ENCODE measurements at regions not wholly inside any gene's neighbourhood (a gene's known extent, or its start where the extent isn't known, plus 50 kb on each side); places are given as distances from the start of the nearest gene placed in this dataset.
A peak's percentile ranks its signal among the peaks of the same experiment; 100 is the strongest.

DNA sequence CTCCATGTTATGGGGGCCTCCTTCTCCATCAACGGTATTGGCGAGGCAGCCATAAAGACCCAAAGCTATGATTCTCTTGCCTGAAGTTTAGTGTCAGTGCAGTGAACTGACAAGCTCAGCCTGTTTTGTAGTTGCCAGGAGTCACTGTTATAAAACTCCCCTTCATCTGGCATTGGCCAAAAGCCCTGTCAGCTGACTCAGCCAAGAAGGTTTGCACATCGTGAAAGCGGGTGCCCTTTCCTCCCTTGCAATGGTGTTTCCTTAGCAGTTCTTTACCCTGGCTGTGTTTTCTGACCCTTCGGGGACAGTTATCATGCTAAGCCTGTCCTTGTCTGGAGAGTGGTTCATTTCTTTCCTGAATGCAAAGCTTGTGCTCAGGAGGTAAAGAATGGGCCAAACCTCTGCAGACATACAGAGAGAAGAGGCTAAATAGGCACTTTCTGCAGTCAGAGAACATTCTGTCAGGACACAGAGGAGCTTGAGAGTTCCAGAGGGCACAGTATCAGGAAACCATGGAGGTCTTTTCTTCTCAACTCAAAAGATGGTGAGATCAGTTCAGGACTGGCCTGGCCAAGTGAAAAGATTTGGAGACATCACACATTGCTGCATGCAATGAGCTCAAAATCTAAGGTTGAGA, 414.2 kb downstream of the ZNF521 start:
- Histone ChIP-seq H3K4me3 (ENCODE audit: insufficient read depth, low read depth, low read length) (no peak overlapping the region), H3K36me3 (replicated peaks; ENCODE audit: control insufficient read depth, insufficient read depth, low read length) (no peaks in the 10 kb centered on the region)
- no peak for DNase-seq

DNA sequence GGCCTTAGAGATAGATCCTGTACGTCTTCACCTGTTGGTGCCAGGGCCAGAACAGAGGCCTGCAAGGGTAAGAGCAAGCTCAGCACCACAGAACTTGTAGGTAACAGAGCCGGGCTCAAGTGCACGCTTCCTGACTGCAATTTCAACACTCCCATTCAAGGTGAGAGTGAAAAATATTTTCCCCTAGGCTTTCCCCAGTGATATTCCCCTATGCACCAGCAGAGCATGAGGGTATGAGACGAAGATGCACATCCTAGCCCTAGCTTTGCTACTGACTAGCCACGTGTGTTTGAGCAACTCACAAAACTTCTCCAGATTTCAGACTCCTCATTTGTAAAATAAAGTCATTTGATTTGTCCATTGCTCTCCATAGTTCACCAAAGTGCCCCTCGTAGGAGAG, 411.6 kb downstream of the ZNF521 start:
- no peak overlapping the region for H3K4me3 ChIP-seq (ENCODE audit: insufficient read depth, low read depth, low read length)
- no peak for DNase-seq
- H3K36me3 ChIP-seq (replicated peaks; ENCODE audit: control insufficient read depth, insufficient read depth, low read length): no peaks in the 10 kb centered on the region
- no peaks in the 10 kb centered on the region; the same call in none of the 2 replicates for H3K27me3 ChIP-seq (ENCODE audit: control insufficient read depth, insufficient read depth, low read length)

More for the DNA sequence above, 414.2 kb downstream of the ZNF521 start:
- no peaks in the 10 kb centered on the region; the same call in none of the 2 replicates for H3K27me3 ChIP-seq (ENCODE audit: control insufficient read depth, insufficient read depth, low read length)

DNA sequence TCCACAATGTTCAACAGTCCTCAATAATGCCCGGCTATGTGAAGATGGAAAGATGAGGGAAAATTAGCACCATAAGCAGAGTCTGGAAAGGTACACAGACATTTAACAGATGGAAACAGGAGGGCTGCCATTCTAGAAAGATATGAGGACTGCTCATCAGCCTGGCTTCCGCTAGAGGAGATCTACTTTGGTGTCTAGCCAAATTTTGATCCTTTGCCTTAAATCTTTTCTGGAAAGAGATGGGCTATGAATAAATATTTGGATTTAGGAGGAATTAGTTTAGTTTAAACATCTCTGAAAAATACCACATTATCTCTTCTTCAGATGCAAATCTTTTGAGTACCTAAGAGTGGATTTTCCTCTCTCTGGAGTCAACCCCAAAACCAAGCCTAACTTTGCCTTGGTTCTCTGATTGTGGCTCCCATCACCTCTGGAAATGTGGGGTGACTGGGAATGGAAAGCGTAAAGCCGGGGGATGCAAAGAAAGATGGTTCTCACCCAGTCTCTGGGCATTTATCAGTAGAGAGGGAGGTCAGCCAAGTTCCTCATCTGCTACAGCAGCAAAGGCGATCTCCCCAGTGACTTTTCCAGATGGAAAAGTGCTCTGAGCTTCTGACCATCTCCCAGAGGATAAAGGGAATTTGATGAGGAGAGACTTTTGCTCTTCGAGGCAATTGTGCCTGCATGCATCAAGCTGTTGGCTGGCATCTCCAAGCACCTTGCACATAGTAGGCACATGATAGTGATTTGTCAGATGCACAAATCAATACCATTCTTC, 410.6 kb downstream of the ZNF521 start:
- H3K36me3 ChIP-seq (replicated peaks; ENCODE audit: control insufficient read depth, insufficient read depth, low read length): no peaks in the 10 kb centered on the region
- no peak overlapping the region for H3K4me3 ChIP-seq (ENCODE audit: insufficient read depth, low read depth, low read length)
- no peaks in the 10 kb centered on the region; the same call in none of the 2 replicates for H3K27me3 ChIP-seq (ENCODE audit: control insufficient read depth, insufficient read depth, low read length)
- DNase-seq: no peak

DNA sequence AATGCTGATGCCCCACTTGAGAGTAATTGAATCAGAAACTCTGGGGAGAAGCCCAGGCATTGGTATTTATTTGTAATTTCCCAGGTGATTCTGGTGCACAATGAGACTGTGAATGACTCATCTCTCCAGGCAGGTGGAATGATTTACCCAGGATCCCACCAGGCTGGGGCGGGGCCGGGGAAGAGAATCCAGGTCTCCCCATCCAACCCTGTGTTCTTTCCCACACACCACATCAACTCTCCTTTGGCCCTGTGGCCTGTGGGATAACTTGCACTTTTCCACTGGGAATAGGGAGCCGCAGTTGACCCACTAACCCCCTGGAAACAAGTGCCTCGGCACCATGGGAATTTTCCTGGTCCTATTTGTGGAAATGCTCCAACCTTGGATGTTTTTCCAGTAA, 409.8 kb downstream of the ZNF521 start:
- no peak for DNase-seq

DNA sequence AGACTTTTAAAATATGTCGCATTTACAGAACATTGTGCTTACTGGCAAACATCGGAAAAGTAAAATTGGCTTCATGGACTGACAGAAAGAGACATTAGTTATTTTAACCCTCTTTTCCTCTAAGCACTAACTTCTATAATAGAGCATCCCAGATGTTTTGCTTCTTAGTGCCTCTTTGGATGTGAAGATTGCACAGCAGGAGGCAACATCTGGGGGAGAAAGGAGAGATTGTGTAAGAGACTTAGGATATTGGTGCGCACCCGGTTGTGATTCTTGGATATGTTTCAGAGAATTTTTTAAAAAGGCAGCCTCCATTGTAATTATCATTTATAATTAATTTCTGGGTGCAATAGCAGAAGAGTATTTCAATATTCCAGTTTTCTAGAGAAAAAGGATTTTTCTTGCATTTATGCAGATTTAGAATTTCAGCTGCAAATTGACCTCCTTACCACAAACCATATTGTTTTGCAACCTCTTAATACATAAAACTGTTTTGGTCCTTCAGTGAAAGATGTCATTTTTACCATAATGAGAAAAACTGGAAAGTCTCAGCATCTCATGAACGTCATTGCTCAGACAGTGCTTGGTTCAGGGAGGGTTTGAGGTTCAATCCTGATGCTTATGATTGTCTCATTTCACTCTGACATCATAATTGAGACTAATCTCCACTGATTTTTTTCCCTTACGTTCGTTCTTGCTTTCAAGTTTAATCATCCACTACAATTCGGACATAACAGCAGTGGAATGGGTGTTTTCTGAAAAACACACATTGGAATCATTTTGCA, 404.3 kb downstream of the ZNF521 start:
- no peaks in the 10 kb centered on the region; the same call in 1 of the 2 replicates for H3K27me3 ChIP-seq (ENCODE audit: control insufficient read depth, insufficient read depth, low read length)
- H3K36me3 ChIP-seq (replicated peaks; ENCODE audit: control insufficient read depth, insufficient read depth, low read length): no peaks in the 10 kb centered on the region

More for the DNA sequence above, 409.8 kb downstream of the ZNF521 start:
- no peaks in the 10 kb centered on the region; the same call in none of the 2 replicates for H3K27me3 ChIP-seq (ENCODE audit: control insufficient read depth, insufficient read depth, low read length)
- no peak overlapping the region for H3K4me3 ChIP-seq (ENCODE audit: insufficient read depth, low read depth, low read length)
- H3K36me3 ChIP-seq (replicated peaks; ENCODE audit: control insufficient read depth, insufficient read depth, low read length): no peaks in the 10 kb centered on the region

DNA sequence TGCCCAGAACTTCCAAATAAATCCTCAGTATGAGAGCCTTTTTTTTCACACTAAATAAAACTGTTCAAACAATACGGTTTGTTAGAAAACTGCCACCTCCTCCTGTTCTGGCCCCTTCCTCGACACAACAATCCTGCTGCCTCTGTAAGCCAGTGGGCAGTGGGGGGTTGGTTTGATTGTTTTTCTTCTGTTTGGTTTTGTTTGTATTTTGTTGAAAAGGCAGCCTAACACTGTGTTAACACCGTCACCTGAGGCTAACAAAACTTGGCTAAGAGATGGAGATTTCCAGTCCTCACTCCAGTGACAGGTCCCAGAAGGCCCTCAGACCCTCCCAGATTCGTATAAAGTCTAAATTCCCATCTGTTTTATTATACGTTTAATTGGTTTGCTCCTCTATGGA, 402.1 kb downstream of the ZNF521 start:
- no peaks in the 10 kb centered on the region for H3K36me3 ChIP-seq (replicated peaks; ENCODE audit: control insufficient read depth, insufficient read depth, low read length)
- no peak overlapping the region for H3K4me3 ChIP-seq (ENCODE audit: insufficient read depth, low read depth, low read length)
- peak; percentile 2 for DNase-seq
- no peaks in the 10 kb centered on the region; the same call in 1 of the 2 replicates for H3K27me3 ChIP-seq (ENCODE audit: control insufficient read depth, insufficient read depth, low read length)

More for the DNA sequence above, 404.3 kb downstream of the ZNF521 start:
- H3K4me3 ChIP-seq (ENCODE audit: insufficient read depth, low read depth, low read length): no peak overlapping the region
- DNase-seq: no peak

DNA sequence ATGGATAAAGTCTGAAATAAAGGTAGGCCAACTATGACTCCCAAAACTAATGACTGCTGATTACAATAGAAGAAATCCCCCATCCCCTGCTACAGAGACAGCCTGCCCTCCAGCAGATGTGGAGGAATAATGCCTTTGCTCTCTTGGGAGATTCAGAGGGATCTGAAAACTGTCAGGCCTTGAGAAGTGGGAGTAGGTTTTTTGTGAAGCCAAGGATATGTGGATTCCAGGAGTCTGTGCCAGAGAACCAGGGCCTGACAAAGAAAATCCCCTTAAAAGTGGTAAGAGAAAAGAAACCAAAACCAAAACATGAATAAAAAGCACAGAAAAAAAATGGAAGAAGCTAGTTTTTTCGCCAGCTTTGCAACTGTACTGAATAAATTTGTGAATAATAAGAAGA, 397.6 kb downstream of the ZNF521 start:
- H3K27me3 ChIP-seq (ENCODE audit: control insufficient read depth, insufficient read depth, low read length): no peaks in the 10 kb centered on the region; the same call in 1 of the 2 replicates
- H3K36me3 ChIP-seq (replicated peaks; ENCODE audit: control insufficient read depth, insufficient read depth, low read length): no peaks in the 10 kb centered on the region
- DNase-seq: no peak
- no peak overlapping the region for H3K4me3 ChIP-seq (ENCODE audit: insufficient read depth, low read depth, low read length)

DNA sequence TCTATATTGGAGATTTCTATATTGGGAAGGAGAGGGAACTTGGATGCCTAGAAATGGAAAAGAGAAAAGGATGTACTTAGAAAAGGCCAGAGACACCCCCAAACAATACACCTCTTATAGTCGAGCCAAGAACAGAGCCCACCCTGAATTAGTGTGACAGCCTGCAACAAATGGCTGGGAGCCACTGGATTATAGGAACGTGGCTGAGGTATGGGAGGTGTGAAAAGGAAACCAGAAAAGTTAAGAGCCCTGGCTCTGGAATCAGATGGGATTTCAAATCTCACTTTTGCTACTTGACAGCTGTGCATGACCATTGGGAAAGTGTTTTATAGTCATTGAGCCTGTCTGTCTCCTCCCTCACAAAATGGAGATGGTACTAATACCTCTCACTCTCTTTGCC, 394.0 kb downstream of the ZNF521 start:
- no peak for DNase-seq
- Histone ChIP-seq H3K36me3 (replicated peaks; ENCODE audit: control insufficient read depth, insufficient read depth, low read length) (no peaks in the 10 kb centered on the region), H3K27me3 (ENCODE audit: control insufficient read depth, insufficient read depth, low read length) (no peaks in the 10 kb centered on the region), H3K4me3 (ENCODE audit: insufficient read depth, low read depth, low read length) (no peak overlapping the region)

DNA sequence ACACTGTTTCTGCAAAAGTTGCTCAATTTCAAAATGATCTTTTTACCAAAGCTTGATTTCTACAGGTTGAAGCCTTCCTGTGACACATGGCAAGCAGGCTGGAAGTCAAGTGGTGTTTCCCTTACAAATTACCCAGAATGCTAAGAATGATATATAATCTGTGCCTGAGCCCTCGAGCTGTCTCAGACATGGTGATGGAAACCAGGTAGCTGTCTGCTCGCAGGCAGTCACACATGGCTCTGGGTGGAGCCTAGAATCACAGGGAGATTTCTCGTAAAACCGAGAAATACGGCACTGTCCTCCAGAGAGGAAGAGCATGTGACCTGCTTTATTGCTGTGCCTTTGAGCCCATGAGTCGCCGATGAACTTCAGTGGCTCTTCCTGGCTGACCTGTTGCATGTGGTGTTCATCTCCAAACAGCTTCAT, 392.9 kb downstream of the ZNF521 start:
- DNase-seq: no peak
- Histone ChIP-seq H3K27me3 (ENCODE audit: control insufficient read depth, insufficient read depth, low read length) (no peaks in the 10 kb centered on the region), H3K4me3 (ENCODE audit: insufficient read depth, low read depth, low read length) (no peak overlapping the region), H3K36me3 (replicated peaks; ENCODE audit: control insufficient read depth, insufficient read depth, low read length) (no peaks in the 10 kb centered on the region)

DNA sequence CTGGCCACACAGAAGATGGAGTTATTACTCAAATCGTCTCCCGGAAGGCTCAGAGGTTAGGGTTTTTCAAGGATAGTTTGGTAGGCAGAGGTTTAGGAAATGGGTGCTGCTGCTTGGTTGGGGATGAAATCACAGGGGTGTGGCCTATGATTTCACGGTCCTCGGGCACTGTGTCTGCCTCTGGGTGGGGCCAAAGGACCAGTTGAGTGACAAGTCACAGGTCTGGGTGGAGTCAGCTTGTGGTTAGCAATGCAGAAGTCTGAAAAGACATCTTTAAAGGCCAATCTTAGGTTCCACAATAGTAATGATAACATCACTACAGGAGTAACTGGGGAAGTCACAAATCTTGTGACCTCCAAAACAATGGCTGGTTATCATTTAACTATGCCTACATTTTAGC, 387.8 kb downstream of the ZNF521 start:
- no peak overlapping the region for H3K4me3 ChIP-seq (ENCODE audit: insufficient read depth, low read depth, low read length)
- H3K36me3 ChIP-seq (replicated peaks; ENCODE audit: control insufficient read depth, insufficient read depth, low read length): no peaks in the 10 kb centered on the region
- no peak for DNase-seq
- no peaks in the 10 kb centered on the region for H3K27me3 ChIP-seq (ENCODE audit: control insufficient read depth, insufficient read depth, low read length)

DNA sequence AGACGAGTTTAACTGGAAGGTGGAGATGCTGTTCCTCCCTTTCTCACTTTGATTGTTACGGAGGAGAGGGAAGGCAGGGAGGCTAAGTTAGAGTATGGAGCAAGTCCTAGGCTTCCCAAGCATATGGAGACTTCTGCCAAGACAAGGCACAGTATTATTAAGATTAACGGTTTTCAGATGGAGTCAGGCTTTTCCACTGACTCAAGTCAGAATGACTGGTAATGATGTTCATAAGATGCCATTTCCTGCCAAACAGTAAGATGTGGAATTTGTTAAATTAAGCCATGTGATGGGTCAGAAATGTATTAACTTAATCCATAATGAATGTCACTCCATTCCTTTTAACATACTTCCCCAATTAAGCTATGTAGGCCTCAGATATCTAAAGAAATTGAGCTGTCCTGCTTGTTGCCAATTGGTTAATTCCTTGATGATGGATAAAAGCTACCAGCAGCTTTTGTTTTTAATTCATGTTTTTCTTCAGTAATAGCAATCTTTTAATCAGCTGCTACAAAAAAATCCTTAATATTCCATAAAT, 383.7 kb downstream of the ZNF521 start:
- Histone ChIP-seq H3K36me3 (replicated peaks; ENCODE audit: control insufficient read depth, insufficient read depth, low read length) (no peaks in the 10 kb centered on the region), H3K27me3 (ENCODE audit: control insufficient read depth, insufficient read depth, low read length) (no peaks in the 10 kb centered on the region), H3K4me3 (ENCODE audit: insufficient read depth, low read depth, low read length) (no peak overlapping the region)
- DNase-seq: no peak

DNA sequence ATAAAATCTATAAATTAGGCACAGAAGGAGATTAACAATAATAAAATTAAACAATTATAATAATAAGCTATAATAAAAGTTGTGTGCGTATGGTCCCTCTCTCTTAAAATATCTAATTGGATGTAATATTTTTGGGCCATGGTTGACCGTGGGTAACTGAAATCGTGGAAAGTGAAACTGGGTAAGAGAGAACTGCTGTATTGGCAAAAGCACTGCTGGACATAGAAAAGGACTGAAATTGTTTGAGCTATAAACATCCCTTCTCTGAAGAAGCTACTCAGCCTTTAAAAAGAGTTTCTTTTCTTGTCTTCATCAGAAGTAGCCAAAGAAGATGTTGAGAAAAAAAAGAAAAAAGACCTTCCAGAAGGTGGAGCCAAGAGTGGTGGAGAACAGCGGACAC, 379.4 kb downstream of the ZNF521 start:
- Histone ChIP-seq H3K36me3 (replicated peaks; ENCODE audit: control insufficient read depth, insufficient read depth, low read length) (no peaks in the 10 kb centered on the region), H3K4me3 (ENCODE audit: insufficient read depth, low read depth, low read length) (no peak overlapping the region), H3K27me3 (ENCODE audit: control insufficient read depth, insufficient read depth, low read length) (no peaks in the 10 kb centered on the region)
- DNase-seq: no peak

DNA sequence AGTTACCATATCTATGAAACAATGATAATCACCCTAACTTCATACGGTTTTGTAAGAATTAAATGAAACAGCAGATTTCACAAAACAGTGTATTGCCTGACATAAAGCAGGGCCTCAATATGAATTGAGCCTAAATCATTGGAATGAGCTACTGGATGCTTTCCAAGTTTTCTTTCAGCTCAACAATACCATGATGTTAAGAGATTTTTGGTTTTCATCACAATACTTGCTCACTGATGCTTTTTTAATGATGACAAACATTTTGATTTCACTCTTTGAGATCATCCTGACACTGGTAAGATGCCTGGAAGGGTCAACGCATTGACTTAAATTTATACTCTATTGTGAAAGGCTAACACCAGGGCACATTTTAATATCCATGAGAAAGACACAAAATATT, 377.5 kb downstream of the ZNF521 start:
- Histone ChIP-seq H3K27me3 (ENCODE audit: control insufficient read depth, insufficient read depth, low read length) (no peaks in the 10 kb centered on the region), H3K36me3 (replicated peaks; ENCODE audit: control insufficient read depth, insufficient read depth, low read length) (no peaks in the 10 kb centered on the region), H3K4me3 (ENCODE audit: insufficient read depth, low read depth, low read length) (no peak overlapping the region)
- DNase-seq: no peak

DNA sequence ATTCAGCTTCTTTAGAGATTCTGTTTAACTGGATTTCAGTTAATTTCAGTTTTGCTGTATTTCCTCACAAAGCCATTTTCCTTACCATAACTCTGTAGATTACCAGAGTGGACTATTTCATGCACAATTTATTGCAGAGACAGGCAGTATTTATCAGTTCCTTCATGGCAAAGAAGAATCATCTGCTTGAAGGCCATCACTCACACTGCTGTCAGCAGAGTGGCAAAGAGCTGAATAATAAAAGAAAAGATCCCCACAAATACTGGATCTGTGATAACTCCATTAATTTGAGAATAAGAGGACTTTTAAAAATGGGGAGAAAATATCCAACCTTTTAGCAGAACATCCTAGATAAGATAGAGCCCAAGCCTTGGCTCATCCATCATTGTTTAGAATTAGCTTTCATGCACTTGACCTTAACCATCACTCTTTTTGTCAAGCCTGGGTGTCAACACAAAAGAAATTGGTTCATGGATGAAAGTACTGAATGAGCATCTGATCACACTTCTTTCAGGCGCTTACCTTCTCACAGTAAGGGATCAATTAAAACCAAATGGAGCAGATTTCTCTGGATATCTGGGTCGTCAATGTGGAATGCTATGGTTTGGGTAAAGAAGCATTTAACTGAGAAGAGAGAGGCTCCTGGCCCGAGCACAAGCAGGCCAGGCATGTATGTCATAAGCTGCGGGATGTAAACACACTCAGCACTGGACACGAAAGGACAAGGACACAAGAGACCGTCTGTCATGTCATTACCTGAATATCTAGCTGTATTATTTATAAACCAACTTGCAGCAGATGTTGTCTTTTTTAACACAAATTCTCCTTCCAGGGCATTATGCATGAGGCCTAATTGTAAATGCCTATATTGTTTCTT, 376.2 kb downstream of the ZNF521 start:
- Histone ChIP-seq H3K36me3 (replicated peaks; ENCODE audit: control insufficient read depth, insufficient read depth, low read length) (no peaks in the 10 kb centered on the region), H3K4me3 (ENCODE audit: insufficient read depth, low read depth, low read length) (no peak overlapping the region), H3K27me3 (ENCODE audit: control insufficient read depth, insufficient read depth, low read length) (no peaks in the 10 kb centered on the region)
- DNase-seq: no peak

Data from H7 (cell line).